CD4-positive, alpha-beta memory T cell (primary cell): ENCODE measurements at regions not wholly inside any gene's neighbourhood (a gene's known extent, or its start where the extent isn't known, plus 50 kb on each side); places are given as distances from the start of the nearest gene placed in this dataset.

Experiments
- CTCF ChIA-PET: fragments of 350-600 bp; sonication (Branson Sonifier 250); formaldehyde crosslinking; loops from one replicate; lab custom pipeline; 2021; ENCODE audit warnings: inconsistent platforms; ENCODE audit not compliant: partially characterized antibody; lab: Charles Lee
- POLR2A ChIA-PET: fragments of 350-600 bp; sonication (Branson Sonifier 250); formaldehyde crosslinking; loops from one replicate; lab custom pipeline; 2021; ENCODE audit not compliant: partially characterized antibody; lab: Charles Lee
- DNase-seq, 5 donors: peaks; one replicate each; pipeline versions ENCODE4 v3.0.0 to v3.0.0-alpha.2; 2020 to 2022; ENCODE audit warnings: mixed read lengths in 1 of 5
- H3K27ac ChIP-seq: one replicate; pipeline ENCODE4 v1.7.0; 2013; ENCODE audit warnings: low read depth, low read length
- H3K27me3 ChIP-seq: 2 replicates; pipeline ENCODE4 v1.7.0; 2013; ENCODE audit warnings: mild to moderate bottlenecking, low read length, moderate library complexity; ENCODE audit not compliant: insufficient read depth
- H3K36me3 ChIP-seq: 2 replicates; pipeline ENCODE4 v1.7.0; 2013; ENCODE audit warnings: mild to moderate bottlenecking, low read length, moderate library complexity; ENCODE audit not compliant: insufficient read depth
- H3K4me1 ChIP-seq: 2 replicates; pipeline ENCODE4 v1.7.0; 2013; ENCODE audit warnings: mild to moderate bottlenecking, low read length, moderate library complexity; ENCODE audit not compliant: insufficient read depth
- H3K4me3 ChIP-seq, 2 donors: one replicate each; pipeline ENCODE4 v1.7.0; 2013; ENCODE audit warnings: low read length in 2 of 2, mild to moderate bottlenecking in 1 of 2
- H3K9me3 ChIP-seq, 2 donors: one replicate each; pipeline ENCODE4 v1.7.0; 2013; ENCODE audit warnings: low read length in 2 of 2, control low read depth in 1 of 2; ENCODE audit not compliant: control insufficient read depth in 1 of 2
- H3K27ac Mint-ChIP-seq, 7 donors: one replicate each; pipeline ENCODE4 v1.8.0; 2020 to 2021; ENCODE audit warnings: mixed read lengths in 7 of 7, mild to moderate bottlenecking in 6 of 7, inconsistent platforms in 3 of 7, moderate library complexity in 3 of 7
- H3K27me3 Mint-ChIP-seq, 2 donors: one replicate each; pipeline ENCODE4 v1.8.0; 2020 to 2021; ENCODE audit warnings: mixed read lengths in 2 of 2
- H3K36me3 Mint-ChIP-seq, 2 donors: one replicate each; pipeline ENCODE4 v1.8.0; 2020 to 2021; ENCODE audit warnings: mixed read lengths in 2 of 2, inconsistent platforms in 1 of 2, mild to moderate bottlenecking in 1 of 2
- H3K4me1 Mint-ChIP-seq, 4 donors: one replicate each; pipeline ENCODE4 v1.8.0; 2020 to 2021; ENCODE audit warnings: mixed read lengths in 4 of 4, mild to moderate bottlenecking in 1 of 4
- H3K4me3 Mint-ChIP-seq, 8 donors: one replicate each; pipeline ENCODE4 v1.8.0; 2020 to 2021; ENCODE audit warnings: mixed read lengths in 8 of 8, mild to moderate bottlenecking in 7 of 8, moderate library complexity in 6 of 8, inconsistent platforms in 3 of 8
- H3K9me3 Mint-ChIP-seq, 8 donors: one replicate each; pipeline ENCODE4 v1.8.0; 2020 to 2021; ENCODE audit warnings: mixed read lengths in 8 of 8, mild to moderate bottlenecking in 5 of 8, inconsistent platforms in 3 of 8, moderate library complexity in 1 of 8
- intact Hi-C: fragments of 100-400 bp; cut with micrococcal nuclease; formaldehyde crosslinking; loops from one replicate; pipeline ENCODE4 v1.15.1; 2023

DNA sequence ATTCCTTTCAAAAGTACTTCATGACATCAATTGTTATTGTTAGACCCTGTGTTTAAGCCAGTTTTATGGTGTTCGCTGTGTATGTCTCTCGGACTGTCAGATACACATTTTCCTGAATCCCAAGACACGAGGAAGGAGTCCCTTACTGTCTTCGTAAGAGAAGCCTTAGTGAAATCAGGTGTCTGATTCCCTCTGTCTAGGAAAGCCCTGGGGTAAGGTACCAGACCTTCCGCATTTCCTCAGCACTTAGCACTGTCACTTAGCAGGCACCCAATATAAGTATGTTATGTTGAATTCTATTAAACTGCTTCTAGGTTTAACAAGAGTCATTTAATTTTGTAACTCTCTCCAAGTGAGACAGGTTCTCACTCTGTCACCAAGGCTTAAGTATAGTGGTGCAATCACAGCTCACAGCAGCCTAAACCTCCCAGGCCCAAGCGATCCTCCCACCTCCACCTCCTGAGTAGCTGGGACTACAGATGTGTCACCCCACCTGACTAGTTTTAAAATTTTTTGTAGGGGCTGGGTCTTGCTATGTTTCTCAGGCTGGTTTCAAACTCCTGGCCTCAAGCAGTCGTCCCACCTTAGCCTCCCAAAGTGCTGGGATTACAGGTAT lies 111.0 kb downstream of the BBS10 start:
- POLR2A ChIA-PET: no interaction called here
- intact Hi-C loops: no loop called here
- Mint-ChIP-seq H3K4me3 (no peak overlapping the region), H3K4me1 (no peaks in the 10 kb centered on the region), H3K27ac (no peak overlapping the region), H3K9me3 (no peaks in the 10 kb centered on the region), H3K27me3 (peaks cover 0 to 3% of the 10 kb centered on the region in 2 donors), H3K36me3 (no peaks in the 10 kb centered on the region)
- H3K4me1 ChIP-seq: no peaks in the 10 kb centered on the region
- H3K9me3 ChIP-seq: no peaks in the 10 kb centered on the region
- H3K27me3 ChIP-seq: no peaks in the 10 kb centered on the region
- H3K36me3 ChIP-seq: no peaks in the 10 kb centered on the region
- no peak for DNase-seq
- no peak overlapping the region for H3K4me3 ChIP-seq
- CTCF ChIA-PET: no interaction called here
- H3K27ac ChIP-seq: no peak overlapping the region

GRCh38 chr12:76236640-76237039 lies 111.6 kb downstream of the BBS10 start:
- Histone ChIP-seq H3K9me3 (no peaks in the 10 kb centered on the region), H3K4me3 (no peak overlapping the region), H3K27ac (no peak overlapping the region), H3K27me3 (no peaks in the 10 kb centered on the region), H3K36me3 (no peaks in the 10 kb centered on the region), H3K4me1 (no peaks in the 10 kb centered on the region)
- H3K27ac Mint-ChIP-seq: no peak overlapping the region
- no peak for DNase-seq
- H3K27me3 Mint-ChIP-seq: peaks cover 0 to 3% of the 10 kb centered on the region in 2 donors
- H3K4me1 Mint-ChIP-seq: no peaks in the 10 kb centered on the region
- no peaks in the 10 kb centered on the region for H3K36me3 Mint-ChIP-seq
- ChIA-PET CTCF (no interaction called here), POLR2A (no interaction called here)
- H3K9me3 Mint-ChIP-seq: no peaks in the 10 kb centered on the region
- no peak overlapping the region for H3K4me3 Mint-ChIP-seq
- intact Hi-C loops: no loop called here

DNA sequence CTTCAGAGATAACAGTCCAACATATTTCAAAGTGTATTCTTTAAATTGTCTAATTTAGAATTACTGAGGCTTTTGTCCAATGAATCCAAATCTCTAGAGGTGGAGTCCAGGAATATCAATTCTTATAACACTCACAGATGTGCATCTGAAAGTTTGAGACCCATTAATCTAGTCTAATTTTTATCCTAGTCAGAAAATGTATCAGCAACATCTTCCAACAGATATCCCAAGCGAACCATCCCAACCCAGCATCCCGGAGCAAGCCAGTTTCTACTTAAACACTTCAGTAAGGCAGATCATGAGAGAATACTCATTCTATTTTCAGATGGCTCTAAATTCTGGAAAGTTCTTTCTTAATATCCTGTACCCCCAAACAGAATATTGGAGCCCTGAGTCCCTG lies 113.5 kb downstream of the BBS10 start:
- Histone ChIP-seq H3K36me3 (no peaks in the 10 kb centered on the region), H3K4me1 (no peaks in the 10 kb centered on the region), H3K27me3 (no peaks in the 10 kb centered on the region), H3K27ac (no peak overlapping the region), H3K9me3 (no peaks in the 10 kb centered on the region), H3K4me3 (no peak overlapping the region)
- intact Hi-C loops: no loop called here
- CTCF ChIA-PET: no interaction called here
- no peak for DNase-seq
- Mint-ChIP-seq H3K9me3 (no peaks in the 10 kb centered on the region), H3K27me3 (no peaks in the 10 kb centered on the region), H3K27ac (no peak overlapping the region), H3K4me1 (no peaks in the 10 kb centered on the region), H3K4me3 (no peak overlapping the region), H3K36me3 (no peaks in the 10 kb centered on the region)
- POLR2A ChIA-PET: no interaction called here

- H3K9me3 ChIP-seq: no peaks in the 10 kb centered on the region
- no peak overlapping the region for H3K27ac Mint-ChIP-seq
- H3K4me1 ChIP-seq: no peaks in the 10 kb centered on the region
- no peaks in the 10 kb centered on the region for H3K4me1 Mint-ChIP-seq
- no peaks in the 10 kb centered on the region for H3K36me3 ChIP-seq
- no peaks in the 10 kb centered on the region for H3K9me3 Mint-ChIP-seq
- no peak overlapping the region for H3K27ac ChIP-seq
- POLR2A ChIA-PET: no interaction called here
- no peak for DNase-seq
- H3K36me3 Mint-ChIP-seq: no peaks in the 10 kb centered on the region
- H3K27me3 ChIP-seq: no peaks in the 10 kb centered on the region
- CTCF ChIA-PET: no interaction called here
- intact Hi-C loops: no loop called here
- no peak overlapping the region for H3K4me3 ChIP-seq
- peaks cover 0 to 1% of the 10 kb centered on the region in 2 donors for H3K27me3 Mint-ChIP-seq
- no peak overlapping the region for H3K4me3 Mint-ChIP-seq
Observed at GRCh38 chr12:76232013-76232412, 116.2 kb downstream of the BBS10 start.

DNA sequence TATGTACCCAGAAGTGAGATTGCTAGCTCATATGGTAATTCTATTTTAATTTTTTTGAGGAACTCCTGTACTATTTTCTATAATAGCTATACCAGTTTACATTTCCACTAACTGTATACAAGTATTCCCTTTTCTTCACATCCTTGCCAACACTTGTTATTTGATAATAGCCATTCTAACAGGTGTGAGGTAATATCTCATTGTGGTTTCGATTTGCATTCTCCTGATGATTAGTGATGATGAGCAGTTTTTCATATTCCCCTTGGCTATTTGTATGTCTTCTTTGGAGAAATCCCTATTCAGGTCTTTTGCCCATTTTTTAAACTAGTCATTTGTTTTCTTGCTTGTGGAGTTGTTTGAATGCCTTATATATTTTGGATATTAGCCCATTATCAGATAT lies 121.3 kb downstream of the BBS10 start:
- CTCF ChIA-PET: no interaction called here
- H3K4me3 Mint-ChIP-seq: no peak overlapping the region
- intact Hi-C loops: no loop called here
- H3K27me3 ChIP-seq: no peaks in the 10 kb centered on the region
- H3K4me3 ChIP-seq: no peak overlapping the region
- H3K4me1 Mint-ChIP-seq: no peaks in the 10 kb centered on the region
- DNase-seq: no peak
- no peaks in the 10 kb centered on the region for H3K9me3 ChIP-seq
- no peaks in the 10 kb centered on the region for H3K36me3 ChIP-seq
- H3K27ac ChIP-seq: no peak overlapping the region
- POLR2A ChIA-PET: interaction anchor here (0.6 kb wide), 1 partner anchor 143 kb away, joined by 3 read pairs; the partner anchor contains the start of gene NAP1L1
- H3K36me3 Mint-ChIP-seq: no peaks in the 10 kb centered on the region
- peaks cover 0 to 1% of the 10 kb centered on the region in 2 donors for H3K27me3 Mint-ChIP-seq
- no peak overlapping the region for H3K27ac Mint-ChIP-seq
- H3K9me3 Mint-ChIP-seq: peaks cover 0 to 2% (median 0%) of the 10 kb centered on the region in 8 donors
- H3K4me1 ChIP-seq: no peaks in the 10 kb centered on the region

GRCh38 chr12:76226397-76226796 lies 121.8 kb downstream of the BBS10 start:
- CTCF ChIA-PET: no interaction called here
- Histone ChIP-seq H3K27me3 (no peaks in the 10 kb centered on the region), H3K9me3 (no peaks in the 10 kb centered on the region), H3K4me1 (no peaks in the 10 kb centered on the region), H3K4me3 (no peak overlapping the region), H3K27ac (no peak overlapping the region), H3K36me3 (no peaks in the 10 kb centered on the region)
- Mint-ChIP-seq H3K27me3 (peaks cover 0 to 1% of the 10 kb centered on the region in 2 donors), H3K9me3 (peaks cover 0 to 2% (median 0%) of the 10 kb centered on the region in 8 donors), H3K36me3 (no peaks in the 10 kb centered on the region), H3K4me1 (no peaks in the 10 kb centered on the region), H3K27ac (no peak overlapping the region), H3K4me3 (no peak overlapping the region)
- POLR2A ChIA-PET: interaction anchor here (0.6 kb wide), 1 partner anchor 142 kb away, joined by 3 read pairs; the partner anchor contains the start of gene NAP1L1
- intact Hi-C loops: no loop called here
- DNase-seq: no peak

DNA sequence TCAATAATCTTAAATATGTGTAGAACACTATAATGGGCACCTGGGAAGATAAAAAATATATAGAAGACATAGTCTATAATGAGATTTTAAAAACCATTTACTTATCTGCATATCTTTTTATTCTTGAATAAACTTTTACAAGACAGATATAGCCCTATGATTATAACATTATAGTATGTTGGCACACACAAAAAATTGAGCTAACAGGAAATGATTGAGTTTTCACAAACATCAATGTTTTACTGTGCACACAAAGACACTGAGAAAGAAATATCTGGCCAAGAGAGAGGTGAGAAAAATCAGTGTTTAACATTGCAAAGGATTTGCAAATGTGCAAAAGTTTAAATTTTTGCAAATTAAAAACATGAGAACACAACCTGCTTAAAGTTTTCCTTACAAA lies 124.3 kb downstream of the BBS10 start:
- Histone ChIP-seq H3K9me3 (no peaks in the 10 kb centered on the region), H3K36me3 (no peaks in the 10 kb centered on the region), H3K27ac (no peak overlapping the region), H3K27me3 (no peaks in the 10 kb centered on the region), H3K4me1 (no peaks in the 10 kb centered on the region), H3K4me3 (no peak overlapping the region)
- Mint-ChIP-seq H3K36me3 (no peaks in the 10 kb centered on the region), H3K4me3 (no peak overlapping the region), H3K4me1 (no peaks in the 10 kb centered on the region), H3K27me3 (peaks cover 0 to 1% of the 10 kb centered on the region in 2 donors), H3K27ac (no peak overlapping the region), H3K9me3 (peaks cover 0 to 2% (median 0%) of the 10 kb centered on the region in 8 donors)
- POLR2A ChIA-PET: no interaction called here
- CTCF ChIA-PET: no interaction called here
- intact Hi-C loops: no loop called here
- DNase-seq: no peak
